A549 (cell line): ENCODE measurements at regions not wholly inside any gene's neighbourhood (a gene's known extent, or its start where the extent isn't known, plus 50 kb on each side); places are given as distances from the start of the nearest gene placed in this dataset.

Experiments
- RCOR1 ChIP-seq: fragments of 150-350 bp; IDR thresholded peaks from 2 replicates; pipeline ENCODE4 v1.6.1; 2014; ENCODE audit warnings: antibody characterized with exemption, low read length, low read depth
- ZC3H11A ChIP-seq: fragments of 450-650 bp; IDR thresholded peaks from 2 replicates; pipeline ENCODE4 v1.6.1; 2014; ENCODE audit warnings: antibody characterized with exemption, mild to moderate bottlenecking
- TF ChIP-seq, protein P1 (sequence below): fragments of >200 bp; sonication (Bioruptor Twin); formaldehyde crosslinking; IDR thresholded peaks from 3 replicates; pipeline ENCODE4 v1.5.1; 2016

DNA sequence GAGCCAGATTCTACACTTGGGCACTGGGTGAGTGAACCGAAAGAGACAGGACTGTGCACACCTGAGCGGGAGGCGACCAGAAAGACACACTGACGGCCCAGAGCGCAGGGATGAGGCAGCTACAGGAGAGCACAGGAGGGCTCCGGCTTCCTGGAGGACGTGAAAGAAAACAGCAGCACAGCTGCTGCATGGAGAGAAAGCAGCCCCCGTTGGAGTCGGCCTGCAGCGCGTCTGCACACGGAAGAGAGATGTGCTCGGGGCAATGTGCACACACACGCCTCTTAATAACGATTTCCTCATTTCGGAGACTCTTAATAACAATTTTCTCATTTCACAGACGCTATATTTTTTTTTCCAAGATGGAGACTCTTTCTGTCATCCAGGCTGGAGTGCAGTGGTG is 160.4 kb downstream of the CTTN start:
- TF ChIP-seq, protein P1, sequence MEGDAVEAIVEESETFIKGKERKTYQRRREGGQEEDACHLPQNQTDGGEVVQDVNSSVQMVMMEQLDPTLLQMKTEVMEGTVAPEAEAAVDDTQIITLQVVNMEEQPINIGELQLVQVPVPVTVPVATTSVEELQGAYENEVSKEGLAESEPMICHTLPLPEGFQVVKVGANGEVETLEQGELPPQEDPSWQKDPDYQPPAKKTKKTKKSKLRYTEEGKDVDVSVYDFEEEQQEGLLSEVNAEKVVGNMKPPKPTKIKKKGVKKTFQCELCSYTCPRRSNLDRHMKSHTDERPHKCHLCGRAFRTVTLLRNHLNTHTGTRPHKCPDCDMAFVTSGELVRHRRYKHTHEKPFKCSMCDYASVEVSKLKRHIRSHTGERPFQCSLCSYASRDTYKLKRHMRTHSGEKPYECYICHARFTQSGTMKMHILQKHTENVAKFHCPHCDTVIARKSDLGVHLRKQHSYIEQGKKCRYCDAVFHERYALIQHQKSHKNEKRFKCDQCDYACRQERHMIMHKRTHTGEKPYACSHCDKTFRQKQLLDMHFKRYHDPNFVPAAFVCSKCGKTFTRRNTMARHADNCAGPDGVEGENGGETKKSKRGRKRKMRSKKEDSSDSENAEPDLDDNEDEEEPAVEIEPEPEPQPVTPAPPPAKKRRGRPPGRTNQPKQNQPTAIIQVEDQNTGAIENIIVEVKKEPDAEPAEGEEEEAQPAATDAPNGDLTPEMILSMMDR: no peak
- TF ChIP-seq ZC3H11A (no peak), RCOR1 (no peak)
